Mesenchymal stem cell (in vitro differentiated cells and primary cell): ENCODE measurements at regions not wholly inside any gene's neighbourhood (a gene's known extent, or its start where the extent isn't known, plus 50 kb on each side); places are given as distances from the start of the nearest gene placed in this dataset.
A peak's percentile ranks its signal among the peaks of the same experiment; 100 is the strongest.
"Not testable (repeated sequence)": the region's sequence is repeated elsewhere in the genome, so short reads cannot be mapped to it uniquely, and the experiment has no call there.

ENCODE experiments used
- DNase-seq: peaks from one replicate; pipeline ENCODE4 v3.0.0-alpha.2; 2013
- H2AFZ ChIP-seq: one replicate; pipeline ENCODE4 v1.6.1; 2013; ENCODE audit warnings: low read depth, mild to moderate bottlenecking, control low read depth, inconsistent platforms, low read length, moderate library complexity
- H2AK5ac ChIP-seq: 2 replicates; pipeline ENCODE4 v1.6.1; 2013; ENCODE audit warnings: low read length, moderate library complexity, mild to moderate bottlenecking, inconsistent platforms; ENCODE audit not compliant: severe bottlenecking
- H2BK120ac ChIP-seq: one replicate; pipeline ENCODE4 v1.6.1; 2013; ENCODE audit warnings: low read depth, mild to moderate bottlenecking, inconsistent platforms, low read length, moderate library complexity
- H2BK12ac ChIP-seq, 2 experiments: one replicate each; pipeline ENCODE4 v1.6.1; 2013; ENCODE audit warnings: inconsistent platforms in 2 of 2, low read length in 2 of 2, mild to moderate bottlenecking in 2 of 2, moderate library complexity in 2 of 2, control low read depth in 1 of 2
- H2BK15ac ChIP-seq: one replicate; pipeline ENCODE4 v1.6.1; 2013; ENCODE audit warnings: mild to moderate bottlenecking, low read depth, inconsistent platforms; ENCODE audit not compliant: poor library complexity, severe bottlenecking
- H2BK5ac ChIP-seq: 2 replicates; pipeline ENCODE4 v1.6.1; 2013; ENCODE audit warnings: low read depth, mild to moderate bottlenecking, low read length, control low read depth, inconsistent platforms; ENCODE audit not compliant: poor library complexity, severe bottlenecking
- H3K14ac ChIP-seq, 2 experiments: one replicate each; pipeline ENCODE4 v1.6.1; 2013; ENCODE audit warnings: inconsistent platforms in 2 of 2, low read length in 2 of 2, control low read depth in 1 of 2, mild to moderate bottlenecking in 1 of 2, moderate library complexity in 1 of 2
- H3K18ac ChIP-seq, 2 experiments: one replicate each; pipeline ENCODE4 v1.6.1; 2013; ENCODE audit warnings: inconsistent platforms in 2 of 2, low read length in 2 of 2, control low read depth in 1 of 2, low read depth in 1 of 2, mild to moderate bottlenecking in 1 of 2
- H3K23ac ChIP-seq, 2 experiments: one replicate each; pipeline ENCODE4 v1.6.1; 2013; ENCODE audit warnings: inconsistent platforms in 2 of 2, low read length in 2 of 2, mild to moderate bottlenecking in 2 of 2, moderate library complexity in 2 of 2, control low read depth in 1 of 2
- H3K27ac ChIP-seq: 2 replicates; pipeline ENCODE4 v1.5.1; 2013; ENCODE audit warnings: mild to moderate bottlenecking, moderate library complexity, low read length, control low read depth, inconsistent platforms; ENCODE audit not compliant: poor library complexity, severe bottlenecking
- H3K27me3 ChIP-seq, 2 experiments: 2 replicates each; pipeline versions ENCODE4 v1.6.1 to v1.7.0; 2013; ENCODE audit warnings: low read length in 2 of 2, mild to moderate bottlenecking in 2 of 2, moderate library complexity in 2 of 2, control low read depth in 1 of 2, inconsistent platforms in 1 of 2; ENCODE audit not compliant: control insufficient read depth in 1 of 2, insufficient read depth in 1 of 2
- H3K36me3 ChIP-seq, 2 experiments: 2 replicates each; pipeline versions ENCODE4 v1.6.1 to v1.7.0; 2013; ENCODE audit warnings: low read length in 2 of 2, control low read depth in 1 of 2, inconsistent platforms in 1 of 2, low read depth in 1 of 2, mild to moderate bottlenecking in 1 of 2; ENCODE audit not compliant: insufficient read depth in 2 of 2, control insufficient read depth in 1 of 2
- H3K4ac ChIP-seq, 2 experiments: one replicate each; pipeline ENCODE4 v1.6.1; 2013; ENCODE audit warnings: inconsistent platforms in 2 of 2, low read length in 2 of 2, mild to moderate bottlenecking in 2 of 2, moderate library complexity in 2 of 2, control low read depth in 1 of 2, low read depth in 1 of 2
- H3K4me1 ChIP-seq: 2 replicates; pipeline ENCODE4 v1.6.1; 2013; ENCODE audit warnings: low read depth, low read length, control low read depth; ENCODE audit not compliant: control insufficient read depth, insufficient read depth
- H3K4me2 ChIP-seq: 2 replicates; pipeline ENCODE4 v1.6.1; 2013; ENCODE audit warnings: low read length, mild to moderate bottlenecking, inconsistent platforms; ENCODE audit not compliant: poor library complexity, severe bottlenecking
- H3K4me3 ChIP-seq, 2 experiments: 2 replicates each; pipeline versions ENCODE4 v1.5.1 to v1.7.0; 2013; ENCODE audit warnings: low read length in 2 of 2, mild to moderate bottlenecking in 2 of 2, control low read depth in 1 of 2, low read depth in 1 of 2; ENCODE audit not compliant: insufficient read depth in 1 of 2
- H3K79me1 ChIP-seq: replicated peaks from 2 replicates; pipeline ENCODE4 v1.6.1; 2013; ENCODE audit warnings: mild to moderate bottlenecking, control low read depth, low read length, inconsistent platforms; ENCODE audit not compliant: poor library complexity, severe bottlenecking
- H3K9ac ChIP-seq: 2 replicates; pipeline ENCODE4 v1.7.0; 2013; ENCODE audit warnings: mild to moderate bottlenecking, low read length, moderate library complexity
- H3K9me3 ChIP-seq: 2 replicates; pipeline ENCODE4 v1.7.0; 2013; ENCODE audit warnings: mild to moderate bottlenecking, low read length; ENCODE audit not compliant: control insufficient read depth
- H4K8ac ChIP-seq: one replicate; pipeline ENCODE4 v1.6.1; 2013; ENCODE audit warnings: inconsistent platforms, mild to moderate bottlenecking, low read length, moderate library complexity
- H4K91ac ChIP-seq: one replicate; pipeline ENCODE4 v1.6.1; 2013; ENCODE audit warnings: mild to moderate bottlenecking, low read length, inconsistent platforms
- WGBS: methylation state at CpG from one replicate; pipeline ENCODE4 v1.1.7; 2013; ENCODE audit warnings: mixed read lengths; 5-methylcytosine and 5-hydroxymethylcytosine counted together

DNA sequence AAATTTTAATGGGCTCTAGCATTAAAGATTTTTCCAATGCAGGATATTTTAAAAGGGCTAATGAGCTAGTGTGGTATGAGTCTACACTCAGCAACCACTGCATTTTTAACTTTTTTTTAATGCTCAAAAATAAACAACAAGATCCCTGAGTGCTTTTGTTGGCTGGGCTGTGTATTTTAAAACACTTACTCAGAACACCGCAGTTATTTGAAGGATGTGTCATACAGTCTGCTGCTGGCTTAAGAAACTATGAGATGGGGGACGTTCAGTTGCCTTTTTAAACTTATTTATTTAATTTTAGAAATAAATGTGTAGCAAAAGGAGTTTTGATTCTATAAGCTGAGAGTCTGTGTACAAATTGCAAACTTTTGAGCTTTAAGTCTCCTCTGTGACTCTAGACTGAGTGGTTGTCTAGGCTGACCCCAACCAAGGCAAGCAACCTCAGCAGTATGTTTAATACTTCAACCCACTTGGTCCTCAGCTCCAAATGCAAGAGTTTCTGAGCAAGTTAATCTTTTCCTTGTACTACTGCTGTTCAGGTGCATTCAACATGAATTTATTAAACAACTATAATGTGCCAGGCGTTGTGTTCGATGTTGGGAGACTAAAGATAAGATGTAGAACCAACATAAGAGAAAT is 278.6 kb upstream of the DIPK2B start:
- H3K27ac ChIP-seq, result peak overlapping the region; percentile 99
- H3K4ac ChIP-seq, result peak overlapping the region in 1 of 2 experiments; percentile 58
- no peak overlapping the region for H2BK12ac ChIP-seq
- H3K4me3 ChIP-seq, result peak overlapping the region in 1 of 2 experiments; percentile 9
- H3K4me1 ChIP-seq, result no peaks in the 10 kb centered on the region
- H3K23ac ChIP-seq, result no peak overlapping the region
- H2BK15ac ChIP-seq, result no peak overlapping the region
- H4K8ac ChIP-seq, result no peak overlapping the region
- H4K91ac ChIP-seq, result no peak overlapping the region
- H3K27me3 ChIP-seq, result no peaks in the 10 kb centered on the region
- peak overlapping the region; percentile 86 for H3K9ac ChIP-seq
- peak overlapping the region; percentile 61 for H2BK120ac ChIP-seq
- H3K14ac ChIP-seq, result no peak overlapping the region
- no peak overlapping the region for H2AFZ ChIP-seq
- no peaks in the 10 kb centered on the region for H3K36me3 ChIP-seq
- peak; percentile 86 for DNase-seq
- H2BK5ac ChIP-seq, result peak overlapping the region; percentile 90
- H3K4me2 ChIP-seq, result no peak overlapping the region
- peaks cover 20% of the 10 kb centered on the region for H3K9me3 ChIP-seq
- WGBS, result no CpG with 5 or more reads among the region's 4 CpGs
- no peak overlapping the region for H2AK5ac ChIP-seq
- peak overlapping the region in 1 of 2 experiments; percentile 75 for H3K18ac ChIP-seq
- H3K79me1 ChIP-seq, result no peaks in the 10 kb centered on the region

DNA sequence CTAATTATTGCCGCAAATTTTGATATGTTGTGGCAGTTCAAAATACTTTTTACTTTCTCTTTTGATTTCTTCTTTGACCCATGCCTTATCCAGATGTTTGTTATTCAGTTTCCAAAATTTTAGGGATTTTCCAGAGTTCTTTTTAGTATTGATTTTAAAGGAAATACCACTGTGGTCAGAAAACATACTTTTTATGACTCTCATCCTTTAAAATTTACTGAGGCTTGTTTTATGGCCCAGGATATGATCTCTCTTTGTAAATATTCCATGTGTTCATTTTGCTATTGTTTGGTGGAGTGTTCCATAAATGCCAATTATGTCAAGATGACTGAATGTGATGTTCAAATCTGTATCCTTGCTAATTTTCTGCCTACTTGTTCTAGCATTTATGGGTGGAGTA is 272.3 kb upstream of the DIPK2B start:
- Histone ChIP-seq H2BK12ac (no peak overlapping the region), H3K4me2 (no peak overlapping the region), H2AFZ (no peak overlapping the region), H3K79me1 (no peaks in the 10 kb centered on the region), H3K27me3 (no peaks in the 10 kb centered on the region), H3K4me1 (no peaks in the 10 kb centered on the region), H4K8ac (no peak overlapping the region), H3K14ac (no peak overlapping the region), H3K36me3 (no peaks in the 10 kb centered on the region), H3K23ac (no peak overlapping the region), H2AK5ac (no peak overlapping the region), H3K9me3 (peaks cover 34% of the 10 kb centered on the region), H3K4me3 (peak overlapping the region in 1 of 2 experiments; percentile 33), H3K9ac (peak overlapping the region; percentile 89), H3K27ac (no peak overlapping the region), H3K18ac (no peak overlapping the region), H2BK5ac (no peak overlapping the region), H2BK15ac (no peak overlapping the region), H3K4ac (no peak overlapping the region), H2BK120ac (no peak overlapping the region), H4K91ac (no peak overlapping the region)
- WGBS, result no CpG with 5 or more reads among the region's 1 CpG
- DNase-seq, result peak; percentile 6

DNA sequence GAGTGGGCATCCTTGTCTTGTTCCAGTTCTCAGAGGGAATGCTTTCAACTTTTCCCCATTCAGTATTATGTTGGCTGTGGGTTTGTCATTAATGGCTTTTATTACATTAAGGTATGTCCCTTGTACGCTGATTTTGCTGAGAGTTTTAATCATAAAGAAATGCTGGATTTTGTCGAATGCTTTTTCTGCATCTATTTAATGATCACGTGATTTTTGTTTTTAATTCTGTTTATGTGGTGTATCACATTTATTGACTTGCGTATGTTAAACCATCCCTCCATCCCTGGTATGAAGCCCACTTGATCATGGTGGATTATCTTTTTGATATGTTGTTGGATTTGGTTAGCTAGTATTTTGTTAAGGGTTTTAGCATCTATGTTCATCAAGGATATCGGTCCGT is 266.9 kb upstream of the DIPK2B start:
- not testable (repeated sequence) for H3K36me3 ChIP-seq, H3K4ac ChIP-seq, H3K79me1 ChIP-seq, H3K27me3 ChIP-seq, H2BK120ac ChIP-seq, DNase-seq, H3K23ac ChIP-seq, H2BK12ac ChIP-seq, H3K18ac ChIP-seq, H3K4me2 ChIP-seq, H4K8ac ChIP-seq, H2AFZ ChIP-seq, H2BK5ac ChIP-seq, H3K27ac ChIP-seq, H3K14ac ChIP-seq, H4K91ac ChIP-seq, H3K4me1 ChIP-seq, H3K9ac ChIP-seq, H3K4me3 ChIP-seq, H2BK15ac ChIP-seq, H2AK5ac ChIP-seq
- WGBS, result 99% methylated on average over 5 of the region's 6 CpGs
- peaks cover 52% of the 10 kb centered on the region for H3K9me3 ChIP-seq

DNA sequence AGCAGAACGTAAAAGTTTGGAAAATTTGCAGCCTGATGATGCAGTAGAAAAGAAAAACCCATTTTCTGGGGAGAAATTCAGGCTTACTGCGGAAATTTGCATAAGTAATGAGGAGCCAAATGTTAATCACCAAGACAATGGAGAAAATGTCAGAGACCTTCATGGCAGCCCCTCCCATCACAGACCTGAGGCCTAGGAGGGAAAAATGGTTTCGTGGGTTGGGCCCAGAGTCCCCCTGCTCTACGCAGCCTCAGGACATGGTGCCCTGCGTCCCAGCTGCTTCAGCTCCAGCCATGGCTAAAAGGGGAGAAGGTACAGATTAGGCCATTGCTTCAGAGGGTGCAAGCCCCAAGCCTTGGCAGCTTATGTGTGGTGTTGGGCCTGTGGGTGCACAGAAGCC is 255.1 kb upstream of the DIPK2B start:
- not testable (repeated sequence) for H3K18ac ChIP-seq, DNase-seq, H4K91ac ChIP-seq, H3K4ac ChIP-seq, H2AFZ ChIP-seq, H3K27ac ChIP-seq, H3K4me2 ChIP-seq, H2BK15ac ChIP-seq, H3K14ac ChIP-seq, H3K23ac ChIP-seq, H3K4me1 ChIP-seq, H3K4me3 ChIP-seq, H3K36me3 ChIP-seq, H3K79me1 ChIP-seq, H2BK5ac ChIP-seq, H4K8ac ChIP-seq, H3K9ac ChIP-seq, H2AK5ac ChIP-seq, H2BK120ac ChIP-seq, H2BK12ac ChIP-seq
- peaks cover 0 to 24% of the 10 kb centered on the region in 2 experiments for H3K27me3 ChIP-seq
- peaks cover 10% of the 10 kb centered on the region for H3K9me3 ChIP-seq
- WGBS, result 87% methylated on average over 5 of the region's 5 CpGs
